Esophagus mucosa (tissue), 1 donor: ENCODE measurements at regions not wholly inside any gene's neighbourhood (a gene's known extent, or its start where the extent isn't known, plus 50 kb on each side); places are given as distances from the start of the nearest gene placed in this dataset.

Experiments
- ATAC-seq: fragments of 200-7000 bp; cut with Tn5 transposase; one replicate; pipeline ENCODE4 v1.9.1; 2020
- donor health status: DM: yes; HTN: yes; CAD: no.

DNA sequence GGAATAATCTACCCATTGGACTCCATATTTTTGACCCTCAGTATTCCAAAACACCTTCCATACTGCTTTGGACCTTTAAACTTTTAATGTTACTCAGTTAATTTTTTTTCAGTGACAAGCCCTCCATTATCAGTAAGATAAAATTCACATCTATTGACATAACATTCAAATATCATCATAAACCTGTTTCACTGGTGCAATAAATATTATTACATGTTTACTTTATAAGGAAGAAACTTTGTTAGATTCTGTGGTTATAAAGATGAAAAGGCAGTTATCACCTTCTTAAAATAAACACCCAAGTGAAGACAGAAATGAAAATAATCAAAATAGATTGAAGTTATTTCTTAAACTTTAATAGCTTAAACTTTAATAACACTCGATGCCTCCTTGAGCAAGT lies 758.5 kb upstream of the ADGRL2 start:
- ATAC-seq: no peak

DNA sequence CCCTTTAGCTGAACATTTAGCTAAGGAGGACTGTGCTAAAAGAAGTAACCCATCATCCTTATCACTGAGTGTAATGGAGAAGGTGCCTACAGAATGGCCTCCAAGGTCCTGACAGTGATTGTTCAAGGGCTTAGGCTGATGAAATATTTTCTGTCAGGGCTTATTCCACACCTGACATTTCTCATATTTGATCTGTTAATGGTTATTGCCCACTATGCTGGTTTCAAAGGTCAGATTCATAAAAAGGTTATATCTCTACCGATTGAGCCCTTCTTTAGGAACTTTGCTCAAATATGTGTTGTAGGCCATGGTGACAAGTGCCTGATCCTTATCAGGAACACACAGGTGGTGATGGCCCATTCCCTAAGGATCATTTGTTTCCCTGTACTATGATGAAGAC lies 766.4 kb upstream of the ADGRL2 start:
- no peak for ATAC-seq

DNA sequence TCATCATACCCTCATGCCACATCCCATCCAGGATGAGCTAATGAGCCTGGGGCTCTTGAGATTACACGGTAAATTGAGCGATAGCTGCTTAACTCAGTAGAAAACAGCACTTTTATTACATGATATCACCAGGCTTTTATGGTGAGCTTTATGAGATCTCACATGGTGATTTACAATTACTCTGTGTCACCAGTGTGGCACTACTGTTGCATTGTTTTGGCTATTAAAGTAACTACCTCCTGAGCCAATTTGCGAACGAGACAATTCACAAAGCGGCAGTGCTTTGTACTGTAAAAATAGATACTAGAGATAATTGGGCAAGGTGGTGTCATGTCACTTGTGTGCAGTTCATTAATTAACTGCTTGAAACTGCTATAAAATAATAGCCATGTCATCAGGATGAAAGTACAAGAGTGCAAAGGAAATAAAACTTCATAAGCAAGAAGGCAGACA lies 767.7 kb upstream of the ADGRL2 start:
- ATAC-seq: no peak

DNA sequence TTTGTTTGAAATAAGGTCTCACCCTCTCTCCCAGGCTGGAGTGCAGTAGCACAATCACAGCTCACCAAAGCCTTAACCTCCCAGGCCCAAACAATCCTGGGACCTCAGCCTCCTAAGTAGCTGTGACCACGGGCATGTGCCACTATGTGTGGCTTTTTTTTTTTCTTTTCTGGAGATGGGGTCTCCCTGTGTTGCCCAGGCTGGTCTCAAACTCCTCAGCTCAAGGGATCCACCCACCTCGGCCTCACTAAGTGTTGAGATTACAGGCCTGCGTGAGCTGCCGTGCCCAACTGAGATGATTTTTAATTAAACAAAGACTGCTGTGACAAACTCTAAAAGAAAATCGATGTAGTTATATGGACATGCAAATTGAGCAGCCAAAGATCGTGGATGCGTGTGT lies 768.4 kb upstream of the ADGRL2 start:
- ATAC-seq: no peak

DNA sequence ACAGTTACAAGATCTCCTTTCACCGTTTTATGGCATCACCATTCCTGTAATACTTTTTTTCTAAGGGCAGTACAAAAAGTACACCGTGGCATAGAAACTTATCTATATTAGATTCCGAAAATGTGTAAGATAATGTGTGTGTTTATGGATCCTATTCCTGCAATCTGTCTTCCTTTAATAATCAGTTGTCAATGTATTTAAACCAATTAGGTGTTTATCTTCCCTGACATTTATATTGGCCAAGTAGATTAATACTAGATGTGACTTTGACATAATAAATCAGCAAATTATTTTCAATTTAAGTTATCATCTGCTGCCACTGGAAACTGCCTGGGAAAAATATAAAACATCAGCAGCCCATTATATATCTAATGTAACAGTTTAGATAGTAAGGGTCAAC lies 770.3 kb upstream of the ADGRL2 start:
- ATAC-seq: no peak

GRCh38 chr1:81029266-81029665 lies 771.5 kb upstream of the ADGRL2 start:
- no peak for ATAC-seq

DNA sequence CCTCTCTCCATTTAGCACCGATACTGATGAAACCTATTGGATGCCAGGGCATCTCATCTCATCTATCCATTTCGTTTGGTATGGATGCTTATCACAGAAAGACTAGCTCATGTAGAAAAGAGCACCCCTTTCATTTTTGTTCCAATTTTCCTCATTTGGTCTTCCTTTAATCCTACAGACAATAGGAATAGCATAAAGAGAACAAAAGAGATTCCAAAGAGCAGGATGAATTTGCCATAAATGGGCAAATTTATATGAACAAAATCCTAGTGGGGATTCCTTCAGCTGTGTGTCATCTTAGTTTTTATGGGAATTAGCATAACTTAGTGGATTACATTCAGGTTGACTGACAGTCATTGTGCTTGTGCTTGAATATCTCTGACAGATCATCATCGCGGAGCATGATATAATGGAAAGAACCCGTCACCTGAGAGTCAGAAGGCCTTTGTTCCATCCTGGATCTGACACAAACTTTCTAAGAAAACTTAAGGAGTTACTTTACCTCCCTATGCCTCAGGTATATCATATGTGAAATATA lies 777.5 kb upstream of the ADGRL2 start:
- no peak for ATAC-seq

- ATAC-seq: no peak
These were observed 779.6 kb upstream of the ADGRL2 start for GRCh38 chr1:81021134-81021533.

DNA sequence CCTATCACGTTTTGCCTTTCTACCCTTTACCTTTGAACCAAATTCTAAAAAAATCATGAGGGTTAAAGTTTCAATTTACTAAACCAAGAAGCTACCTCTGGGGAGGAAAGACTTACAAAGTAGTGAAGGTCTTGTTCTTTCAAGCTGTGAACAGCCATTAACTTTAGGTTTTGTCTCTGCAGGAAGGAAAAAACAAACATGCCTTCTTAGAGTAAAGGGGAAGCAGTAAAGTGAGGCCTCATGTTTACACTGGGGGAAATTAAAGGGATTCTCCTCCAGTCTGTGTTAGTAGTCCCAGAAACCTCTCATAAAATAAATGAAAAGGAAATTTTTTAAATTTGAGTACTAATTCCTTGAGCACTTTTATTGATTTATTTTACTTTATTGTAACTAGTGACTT lies 780.2 kb upstream of the ADGRL2 start:
- ATAC-seq: no peak

- ATAC-seq: no peak
These were observed 790.6 kb upstream of the ADGRL2 start for GRCh38 chr1:81010126-81010525.

DNA sequence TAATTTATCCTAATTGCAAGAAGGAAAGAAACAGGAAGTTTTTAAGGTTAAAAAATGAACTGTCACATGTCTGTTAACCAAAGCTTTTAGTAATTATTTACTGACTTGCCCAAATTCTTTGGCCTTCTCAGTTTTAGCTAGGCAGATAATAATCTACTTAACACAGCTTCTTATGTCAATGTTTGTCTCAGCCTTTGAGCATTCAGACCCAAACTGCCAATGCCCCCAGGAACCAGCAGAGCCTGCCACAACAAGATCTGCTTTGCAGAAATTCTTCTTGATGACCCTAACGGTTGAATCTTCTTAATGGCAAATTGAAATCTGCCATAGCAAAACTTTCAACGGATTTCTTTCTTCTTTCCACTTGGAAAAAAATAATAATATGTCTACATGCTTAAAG lies 792.4 kb upstream of the ADGRL2 start:
- no peak for ATAC-seq

- ATAC-seq: no peak
These were observed 793.7 kb upstream of the ADGRL2 start for GRCh38 chr1:81007024-81007423.

GRCh38 chr1:81006502-81006901 lies 794.2 kb upstream of the ADGRL2 start:
- ATAC-seq: no peak

DNA sequence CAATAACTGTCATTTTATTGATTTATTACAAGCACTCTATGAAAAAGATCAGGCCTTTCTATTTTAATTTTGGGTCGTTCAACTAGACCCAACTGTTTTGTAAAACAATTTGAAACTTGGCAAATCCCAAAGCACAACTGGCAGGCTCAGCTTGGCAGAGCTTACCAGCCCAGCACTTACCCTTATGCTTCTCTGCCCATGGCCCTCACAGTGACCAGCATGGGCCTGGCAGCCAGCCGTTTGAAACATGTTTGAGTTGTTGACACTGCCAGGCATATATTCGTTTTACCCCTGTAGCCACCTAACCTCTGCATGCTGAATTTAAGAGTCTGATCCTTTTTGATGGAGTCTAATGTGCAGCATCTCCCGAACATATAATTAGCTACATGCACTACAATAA lies 796.7 kb upstream of the ADGRL2 start:
- no peak for ATAC-seq

GRCh38 chr1:80994934-80995333 lies 805.8 kb upstream of the ADGRL2 start:
- ATAC-seq: no peak

GRCh38 chr1:80994038-80994437 lies 806.7 kb upstream of the ADGRL2 start:
- no peak for ATAC-seq

- no peak for ATAC-seq
These were observed 807.4 kb upstream of the ADGRL2 start for GRCh38 chr1:80993154-80993980.

- ATAC-seq: no peak
These were observed 811.3 kb upstream of the ADGRL2 start for GRCh38 chr1:80989455-80989854.

DNA sequence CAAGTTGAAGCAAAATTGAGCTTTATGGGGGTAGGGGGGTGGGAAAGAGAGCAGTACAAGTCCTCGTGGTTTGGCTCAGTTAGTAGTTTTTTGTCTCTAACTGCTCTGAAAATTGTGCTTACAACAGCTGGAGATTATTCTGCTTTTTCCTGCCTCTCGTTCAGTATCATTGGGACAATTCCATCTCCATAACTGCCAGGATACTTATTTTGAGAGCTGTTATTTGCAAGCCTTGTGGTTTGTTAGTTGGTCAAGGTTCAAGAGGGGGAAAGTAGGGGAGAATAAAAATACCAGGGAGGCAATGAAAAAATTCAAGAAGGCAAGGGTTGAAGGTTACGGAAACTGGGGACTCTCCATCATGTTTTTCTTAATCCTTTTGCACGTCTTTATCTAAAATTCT lies 811.8 kb upstream of the ADGRL2 start:
- no peak for ATAC-seq

DNA sequence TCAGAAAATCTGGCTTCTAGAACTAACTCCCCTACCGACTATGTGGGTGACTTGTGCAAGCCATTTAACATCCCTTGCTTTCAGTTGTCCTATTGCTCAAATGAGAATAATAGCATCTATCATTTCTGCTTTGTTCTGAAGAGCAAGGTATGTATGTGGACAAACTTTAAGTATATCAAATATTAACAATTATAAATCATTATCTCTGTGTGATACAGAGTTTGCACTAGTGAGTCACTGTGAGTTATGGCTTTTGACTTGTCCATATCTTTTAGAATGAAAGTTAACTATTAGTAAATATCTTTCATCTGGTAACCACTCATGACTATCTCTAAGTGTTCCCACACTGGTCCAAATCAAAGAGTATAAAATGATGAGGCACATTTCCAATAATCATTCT lies 812.9 kb upstream of the ADGRL2 start:
- no peak for ATAC-seq

GRCh38 chr1:80987106-80987505 lies 813.6 kb upstream of the ADGRL2 start:
- no peak for ATAC-seq

GRCh38 chr1:80982831-80983230 lies 817.9 kb upstream of the ADGRL2 start:
- ATAC-seq: no peak

GRCh38 chr1:80973101-80973500 lies 827.6 kb upstream of the ADGRL2 start:
- no peak for ATAC-seq

- no peak for ATAC-seq
These were observed 834.5 kb upstream of the ADGRL2 start for GRCh38 chr1:80966266-80966665.

DNA sequence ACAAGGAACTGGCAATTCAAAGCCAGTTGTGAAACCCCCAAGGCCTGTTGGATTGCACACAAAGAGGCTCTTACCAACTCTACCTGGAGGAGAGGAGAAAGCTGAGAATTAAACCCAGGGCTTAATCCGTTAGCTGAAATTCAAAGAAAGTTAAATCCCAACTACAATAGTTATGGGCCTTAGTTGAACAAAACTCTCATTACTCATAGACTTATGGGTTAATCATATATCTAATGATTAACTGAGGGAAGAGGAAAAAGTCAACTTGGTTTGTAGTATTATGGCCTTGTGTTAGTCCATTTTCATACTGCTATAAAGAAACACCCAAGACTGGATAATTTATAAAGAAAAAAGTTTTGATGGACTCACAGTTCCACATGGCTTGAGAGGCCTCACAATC lies 838.2 kb upstream of the ADGRL2 start:
- peak; percentile 60 for ATAC-seq
